ENCODE measurements at regions not wholly inside any gene's neighbourhood (a gene's known extent, or its start where the extent isn't known, plus 50 kb on each side); places are given as distances from the start of the nearest gene placed in this dataset.

DNA sequence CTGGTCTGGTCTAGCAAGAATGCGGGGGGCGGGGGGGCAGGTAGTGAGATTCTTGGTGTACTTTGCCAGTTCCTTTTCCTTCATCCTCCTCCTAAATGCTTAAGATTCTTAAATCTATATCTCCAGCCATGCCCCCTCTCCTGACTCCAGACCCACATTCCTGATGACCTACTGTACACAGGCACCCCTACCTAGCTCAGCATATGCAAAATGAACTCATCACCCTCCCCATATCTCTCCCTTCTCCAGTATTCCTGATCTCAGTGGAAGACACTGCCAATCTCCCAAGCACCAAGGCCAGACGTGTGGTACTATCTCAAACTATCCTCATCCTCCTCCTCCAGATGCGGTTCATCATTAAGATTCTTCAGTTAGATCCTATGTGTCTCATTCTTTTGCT is 215.8 kb downstream of the SPTSSA start:
- Histone ChIP-seq H3K27ac (ENCODE audit: low read length) (no peak overlapping the region), H3K27me3 (ENCODE audit: insufficient read depth, low read depth, low read length) (no peaks in the 10 kb centered on the region), H2AFZ (ENCODE audit: low read depth, low read length) (no peak overlapping the region), H3K79me2 (replicated peaks; ENCODE audit: insufficient read depth, low read length) (no peaks in the 10 kb centered on the region), H4K20me1 (ENCODE audit: insufficient read depth) (no peaks in the 10 kb centered on the region), H3K4me3 (ENCODE audit: low read length) (no peak overlapping the region), H3K9ac (ENCODE audit: low read length) (no peak overlapping the region), H3K9me2 (ENCODE audit: insufficient read depth, low read length) (no peaks in the 10 kb centered on the region), H3K9me3 (ENCODE audit: low read length) (no peaks in the 10 kb centered on the region), H3K36me3 (ENCODE audit: insufficient read depth, low read length) (no peaks in the 10 kb centered on the region), H3F3A (ENCODE audit: insufficient read depth, low read length, poor library complexity, severe bottlenecking) (no peaks in the 10 kb centered on the region), H3K4me2 (ENCODE audit: low read length) (no peak overlapping the region)
- TF ChIP-seq MXI1 (conservative IDR thresholded peaks at IDR 0.05; ENCODE audit: poor library complexity, severe bottlenecking) (no peak), SMC3 (conservative IDR thresholded peaks at IDR 0.05; ENCODE audit: poor library complexity) (no peak), RAD21 (conservative IDR thresholded peaks at IDR 0.05) (no peak), EZH2 (IDR thresholded peaks at IDR 0.05; ENCODE audit: borderline replicate concordance, insufficient read depth, low read length, poor library complexity, severe bottlenecking) (no peak), TAF1 (IDR thresholded peaks at IDR 0.05; ENCODE audit: low read depth) (no peak), POLR2AphosphoS5 (IDR thresholded peaks at IDR 0.05) (no peak), EP300 (conservative IDR thresholded peaks at IDR 0.05; ENCODE audit: poor library complexity, severe bottlenecking) (no peak)
- TF ChIP-seq, protein P1, sequence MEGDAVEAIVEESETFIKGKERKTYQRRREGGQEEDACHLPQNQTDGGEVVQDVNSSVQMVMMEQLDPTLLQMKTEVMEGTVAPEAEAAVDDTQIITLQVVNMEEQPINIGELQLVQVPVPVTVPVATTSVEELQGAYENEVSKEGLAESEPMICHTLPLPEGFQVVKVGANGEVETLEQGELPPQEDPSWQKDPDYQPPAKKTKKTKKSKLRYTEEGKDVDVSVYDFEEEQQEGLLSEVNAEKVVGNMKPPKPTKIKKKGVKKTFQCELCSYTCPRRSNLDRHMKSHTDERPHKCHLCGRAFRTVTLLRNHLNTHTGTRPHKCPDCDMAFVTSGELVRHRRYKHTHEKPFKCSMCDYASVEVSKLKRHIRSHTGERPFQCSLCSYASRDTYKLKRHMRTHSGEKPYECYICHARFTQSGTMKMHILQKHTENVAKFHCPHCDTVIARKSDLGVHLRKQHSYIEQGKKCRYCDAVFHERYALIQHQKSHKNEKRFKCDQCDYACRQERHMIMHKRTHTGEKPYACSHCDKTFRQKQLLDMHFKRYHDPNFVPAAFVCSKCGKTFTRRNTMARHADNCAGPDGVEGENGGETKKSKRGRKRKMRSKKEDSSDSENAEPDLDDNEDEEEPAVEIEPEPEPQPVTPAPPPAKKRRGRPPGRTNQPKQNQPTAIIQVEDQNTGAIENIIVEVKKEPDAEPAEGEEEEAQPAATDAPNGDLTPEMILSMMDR (IDR thresholded peaks at IDR 0.05; ENCODE audit: poor library complexity, severe bottlenecking) = no peak
- TF ChIP-seq, protein P2, sequence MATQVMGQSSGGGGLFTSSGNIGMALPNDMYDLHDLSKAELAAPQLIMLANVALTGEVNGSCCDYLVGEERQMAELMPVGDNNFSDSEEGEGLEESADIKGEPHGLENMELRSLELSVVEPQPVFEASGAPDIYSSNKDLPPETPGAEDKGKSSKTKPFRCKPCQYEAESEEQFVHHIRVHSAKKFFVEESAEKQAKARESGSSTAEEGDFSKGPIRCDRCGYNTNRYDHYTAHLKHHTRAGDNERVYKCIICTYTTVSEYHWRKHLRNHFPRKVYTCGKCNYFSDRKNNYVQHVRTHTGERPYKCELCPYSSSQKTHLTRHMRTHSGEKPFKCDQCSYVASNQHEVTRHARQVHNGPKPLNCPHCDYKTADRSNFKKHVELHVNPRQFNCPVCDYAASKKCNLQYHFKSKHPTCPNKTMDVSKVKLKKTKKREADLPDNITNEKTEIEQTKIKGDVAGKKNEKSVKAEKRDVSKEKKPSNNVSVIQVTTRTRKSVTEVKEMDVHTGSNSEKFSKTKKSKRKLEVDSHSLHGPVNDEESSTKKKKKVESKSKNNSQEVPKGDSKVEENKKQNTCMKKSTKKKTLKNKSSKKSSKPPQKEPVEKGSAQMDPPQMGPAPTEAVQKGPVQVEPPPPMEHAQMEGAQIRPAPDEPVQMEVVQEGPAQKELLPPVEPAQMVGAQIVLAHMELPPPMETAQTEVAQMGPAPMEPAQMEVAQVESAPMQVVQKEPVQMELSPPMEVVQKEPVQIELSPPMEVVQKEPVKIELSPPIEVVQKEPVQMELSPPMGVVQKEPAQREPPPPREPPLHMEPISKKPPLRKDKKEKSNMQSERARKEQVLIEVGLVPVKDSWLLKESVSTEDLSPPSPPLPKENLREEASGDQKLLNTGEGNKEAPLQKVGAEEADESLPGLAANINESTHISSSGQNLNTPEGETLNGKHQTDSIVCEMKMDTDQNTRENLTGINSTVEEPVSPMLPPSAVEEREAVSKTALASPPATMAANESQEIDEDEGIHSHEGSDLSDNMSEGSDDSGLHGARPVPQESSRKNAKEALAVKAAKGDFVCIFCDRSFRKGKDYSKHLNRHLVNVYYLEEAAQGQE (IDR thresholded peaks at IDR 0.05; ENCODE audit: borderline replicate concordance) = no peak

DNA sequence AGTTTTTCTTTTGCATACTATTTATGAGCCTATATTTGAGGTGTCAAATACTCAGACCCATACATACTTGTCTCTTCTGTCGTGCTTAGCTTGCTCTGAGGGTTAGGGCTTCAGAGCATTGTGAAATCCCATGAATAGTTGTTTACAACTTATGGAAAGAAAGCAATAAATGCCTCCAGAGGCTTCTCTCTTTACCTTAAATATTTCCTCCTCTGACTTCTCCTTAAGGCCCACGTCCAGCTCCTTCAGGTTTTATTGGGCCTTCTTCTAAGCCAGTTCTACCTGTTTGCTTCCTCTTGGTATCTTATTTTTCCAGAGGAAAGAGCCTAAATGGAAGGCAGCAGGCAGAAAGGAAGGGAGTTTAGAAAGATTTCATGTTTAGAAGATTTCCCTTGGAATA is 218.6 kb downstream of the SPTSSA start:
- no peaks in the 10 kb centered on the region for H3K9me2 ChIP-seq (ENCODE audit: insufficient read depth, low read length)
- H2AFZ ChIP-seq (ENCODE audit: low read depth, low read length) = no peak overlapping the region
- H3K9ac ChIP-seq (ENCODE audit: low read length) = no peak overlapping the region
- H3K4me2 ChIP-seq (ENCODE audit: low read length) = no peak overlapping the region
- no peaks in the 10 kb centered on the region for H4K20me1 ChIP-seq (ENCODE audit: insufficient read depth)
- TF ChIP-seq SMC3 (conservative IDR thresholded peaks at IDR 0.05; ENCODE audit: poor library complexity) (no peak), POLR2AphosphoS5 (IDR thresholded peaks at IDR 0.05) (no peak)
- no peak overlapping the region for H3K27ac ChIP-seq (ENCODE audit: low read length)
- no peaks in the 10 kb centered on the region for H3K27me3 ChIP-seq (ENCODE audit: insufficient read depth, low read depth, low read length)
- H3F3A ChIP-seq (ENCODE audit: insufficient read depth, low read length, poor library complexity, severe bottlenecking) = no peaks in the 10 kb centered on the region
- no peaks in the 10 kb centered on the region for H3K79me2 ChIP-seq (replicated peaks; ENCODE audit: insufficient read depth, low read length)
- no peaks in the 10 kb centered on the region for H3K36me3 ChIP-seq (ENCODE audit: insufficient read depth, low read length)
- H3K9me3 ChIP-seq (ENCODE audit: low read length) = no peaks in the 10 kb centered on the region
- H3K4me3 ChIP-seq (ENCODE audit: low read length) = no peak overlapping the region

DNA sequence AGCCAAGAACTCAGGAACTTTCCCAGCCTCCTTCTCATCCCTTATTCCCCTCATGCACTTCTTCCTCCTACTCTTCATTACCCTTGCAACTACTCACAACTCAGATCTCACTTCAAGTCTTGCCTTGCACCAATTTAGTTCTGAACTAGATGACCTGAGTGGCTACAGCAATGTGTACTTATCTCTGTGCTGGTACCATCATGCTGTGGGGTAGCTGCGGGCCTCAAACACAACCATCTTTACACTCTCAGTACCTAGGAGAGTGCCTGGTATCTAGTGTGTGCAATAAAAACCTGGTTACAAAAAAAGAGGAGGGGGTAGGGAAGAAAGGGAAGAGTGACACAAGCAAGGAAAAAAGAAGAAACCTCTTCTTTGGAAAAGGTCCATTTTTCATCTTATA is 219.0 kb downstream of the SPTSSA start:
- no peak overlapping the region for H3K4me3 ChIP-seq (ENCODE audit: low read length)
- TF ChIP-seq MXI1 (conservative IDR thresholded peaks at IDR 0.05; ENCODE audit: poor library complexity, severe bottlenecking) = no peak
- no peak for TF ChIP-seq POLR2AphosphoS5 (IDR thresholded peaks at IDR 0.05)
- no peak for TF ChIP-seq EZH2 (IDR thresholded peaks at IDR 0.05; ENCODE audit: borderline replicate concordance, insufficient read depth, low read length, poor library complexity, severe bottlenecking)
- TF ChIP-seq EP300 (conservative IDR thresholded peaks at IDR 0.05; ENCODE audit: poor library complexity, severe bottlenecking) = no peak
- no peak for TF ChIP-seq TAF1 (IDR thresholded peaks at IDR 0.05; ENCODE audit: low read depth)
- TF ChIP-seq, protein P1 (IDR thresholded peaks at IDR 0.05; ENCODE audit: poor library complexity, severe bottlenecking) = no peak
- no peak for TF ChIP-seq SMC3 (conservative IDR thresholded peaks at IDR 0.05; ENCODE audit: poor library complexity)
- TF ChIP-seq RAD21 (conservative IDR thresholded peaks at IDR 0.05) = no peak
- TF ChIP-seq, protein P2 (IDR thresholded peaks at IDR 0.05; ENCODE audit: borderline replicate concordance) = no peak
- no peaks in the 10 kb centered on the region for H3K9me2 ChIP-seq (ENCODE audit: insufficient read depth, low read length)
- no peak overlapping the region for H3K9ac ChIP-seq (ENCODE audit: low read length)
- no peak overlapping the region for H3K4me2 ChIP-seq (ENCODE audit: low read length)
- no peaks in the 10 kb centered on the region for H3F3A ChIP-seq (ENCODE audit: insufficient read depth, low read length, poor library complexity, severe bottlenecking)
- no peaks in the 10 kb centered on the region for H3K36me3 ChIP-seq (ENCODE audit: insufficient read depth, low read length)
- H2AFZ ChIP-seq (ENCODE audit: low read depth, low read length) = no peak overlapping the region
- no peaks in the 10 kb centered on the region for H3K27me3 ChIP-seq (ENCODE audit: insufficient read depth, low read depth, low read length)
- H3K27ac ChIP-seq (ENCODE audit: low read length) = no peak overlapping the region
- no peaks in the 10 kb centered on the region for H3K79me2 ChIP-seq (replicated peaks; ENCODE audit: insufficient read depth, low read length)
- H4K20me1 ChIP-seq (ENCODE audit: insufficient read depth) = no peaks in the 10 kb centered on the region
- no peaks in the 10 kb centered on the region for H3K9me3 ChIP-seq (ENCODE audit: low read length)
